Testis (tissue), 2 donors: ENCODE measurements at regions not wholly inside any gene's neighbourhood (a gene's known extent, or its start where the extent isn't known, plus 50 kb on each side); places are given as distances from the start of the nearest gene placed in this dataset.
"Not testable (repeated sequence)": the region's sequence is repeated elsewhere in the genome, so short reads cannot be mapped to it uniquely, and the experiment has no call there.

Experiments used
- DNase-seq: peaks from one replicate; pipeline ENCODE4 v3.0.0-alpha.2; 2019
- H3K27ac ChIP-seq, 2 donors: fragments of 200-600 bp; sonication (generic); one replicate each; pipeline ENCODE4 v1.5.1; 2019
- H3K27me3 ChIP-seq: fragments of 200-600 bp; sonication (generic); one replicate; pipeline ENCODE4 v1.5.1; 2019
- H3K36me3 ChIP-seq: fragments of 200-600 bp; sonication (generic); one replicate; pipeline ENCODE4 v1.5.1; 2017; ENCODE audit warnings: low read depth; ENCODE audit errors: missing control alignments
- H3K4me1 ChIP-seq: fragments of 200-600 bp; sonication (generic); one replicate; pipeline ENCODE4 v1.5.1; 2019
- H3K4me3 ChIP-seq, 2 donors: fragments of 200-600 bp; sonication (generic); one replicate each; pipeline ENCODE4 v1.5.1; 2017 to 2019
- H3K9me3 ChIP-seq: fragments of 200-600 bp; sonication (generic); one replicate; pipeline ENCODE4 v1.5.1; 2017
- POLR2A ChIP-seq: fragments of 450-650 bp; IDR thresholded peaks from one replicate; pipeline ENCODE4 v1.6.1; 2017; ENCODE audit warnings: antibody characterized with exemption, mild to moderate bottlenecking, moderate library complexity
- WGBS, 2 donors: methylation state at CpG; one replicate each; pipeline ENCODE4 v1.1.5; 2018; 5-methylcytosine and 5-hydroxymethylcytosine counted together
- intact Hi-C: fragments of 100-400 bp; cut with DNase I; formaldehyde crosslinking; loops from one replicate; pipeline ENCODE4 v1.15.1; 2023; ENCODE audit warnings: low total_unique reads
- TF ChIP-seq, protein P1 (sequence below), 3 experiments: fragments of 450-650 bp in 2 of 3; fragments of 200-600 bp in 1 of 3; sonication (generic) in 1 of 3; IDR thresholded peaks; one replicate each; pipeline ENCODE4 v1.5.1; 2016 to 2019; ENCODE audit warnings: antibody characterized with exemption in 3 of 3, mild to moderate bottlenecking in 2 of 3, moderate library complexity in 1 of 3

GRCh38 chr4:160091631-160092030 is 988.8 kb downstream of the RAPGEF2 start:
- no peaks in the 10 kb centered on the region for H3K4me1 ChIP-seq
- no peaks in the 10 kb centered on the region for H3K36me3 ChIP-seq
- intact Hi-C loops = no loop called here
- DNase-seq = no peak
- no peak overlapping the region for H3K4me3 ChIP-seq
- H3K27ac ChIP-seq = no peak overlapping the region
- TF ChIP-seq, protein P1, sequence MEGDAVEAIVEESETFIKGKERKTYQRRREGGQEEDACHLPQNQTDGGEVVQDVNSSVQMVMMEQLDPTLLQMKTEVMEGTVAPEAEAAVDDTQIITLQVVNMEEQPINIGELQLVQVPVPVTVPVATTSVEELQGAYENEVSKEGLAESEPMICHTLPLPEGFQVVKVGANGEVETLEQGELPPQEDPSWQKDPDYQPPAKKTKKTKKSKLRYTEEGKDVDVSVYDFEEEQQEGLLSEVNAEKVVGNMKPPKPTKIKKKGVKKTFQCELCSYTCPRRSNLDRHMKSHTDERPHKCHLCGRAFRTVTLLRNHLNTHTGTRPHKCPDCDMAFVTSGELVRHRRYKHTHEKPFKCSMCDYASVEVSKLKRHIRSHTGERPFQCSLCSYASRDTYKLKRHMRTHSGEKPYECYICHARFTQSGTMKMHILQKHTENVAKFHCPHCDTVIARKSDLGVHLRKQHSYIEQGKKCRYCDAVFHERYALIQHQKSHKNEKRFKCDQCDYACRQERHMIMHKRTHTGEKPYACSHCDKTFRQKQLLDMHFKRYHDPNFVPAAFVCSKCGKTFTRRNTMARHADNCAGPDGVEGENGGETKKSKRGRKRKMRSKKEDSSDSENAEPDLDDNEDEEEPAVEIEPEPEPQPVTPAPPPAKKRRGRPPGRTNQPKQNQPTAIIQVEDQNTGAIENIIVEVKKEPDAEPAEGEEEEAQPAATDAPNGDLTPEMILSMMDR (IDR thresholded peaks at IDR 0.05) = no peak
- no peak for TF ChIP-seq POLR2A
- 69 to 81% methylated on average over 3 of the region's 3 CpGs for WGBS, 2 donors
- H3K27me3 ChIP-seq = no peaks in the 10 kb centered on the region
- no peaks in the 10 kb centered on the region for H3K9me3 ChIP-seq

DNA sequence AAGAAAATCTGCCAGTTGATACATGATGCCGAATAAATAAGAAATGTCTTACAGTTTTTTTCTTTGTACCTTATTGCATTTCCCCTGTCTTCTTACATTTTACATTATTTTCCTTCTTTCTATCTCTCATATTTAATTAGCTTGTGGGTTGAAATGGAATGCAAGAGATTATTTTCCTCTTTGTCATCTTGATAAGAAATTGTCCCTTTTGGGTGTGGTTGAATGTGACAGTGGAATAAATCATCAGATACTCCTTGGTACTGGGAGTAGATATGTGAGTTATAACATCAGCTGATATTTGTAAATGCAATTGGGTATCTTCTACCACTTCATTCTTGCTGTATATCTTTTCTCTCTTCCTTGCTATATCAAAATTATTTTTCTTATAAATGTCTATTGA is 997.4 kb downstream of the RAPGEF2 start:
- no peak overlapping the region for H3K4me3 ChIP-seq
- H3K36me3 ChIP-seq = no peaks in the 10 kb centered on the region
- no peak overlapping the region for H3K27ac ChIP-seq
- WGBS, 2 donors = 91 to 96% methylated on average over 1 of the region's 1 CpG
- TF ChIP-seq, protein P1 (IDR thresholded peaks at IDR 0.05) = no peak
- no peak for TF ChIP-seq POLR2A
- no peak for DNase-seq
- no peaks in the 10 kb centered on the region for H3K27me3 ChIP-seq
- intact Hi-C loops = no loop called here
- H3K9me3 ChIP-seq = no peaks in the 10 kb centered on the region
- H3K4me1 ChIP-seq = no peaks in the 10 kb centered on the region

DNA sequence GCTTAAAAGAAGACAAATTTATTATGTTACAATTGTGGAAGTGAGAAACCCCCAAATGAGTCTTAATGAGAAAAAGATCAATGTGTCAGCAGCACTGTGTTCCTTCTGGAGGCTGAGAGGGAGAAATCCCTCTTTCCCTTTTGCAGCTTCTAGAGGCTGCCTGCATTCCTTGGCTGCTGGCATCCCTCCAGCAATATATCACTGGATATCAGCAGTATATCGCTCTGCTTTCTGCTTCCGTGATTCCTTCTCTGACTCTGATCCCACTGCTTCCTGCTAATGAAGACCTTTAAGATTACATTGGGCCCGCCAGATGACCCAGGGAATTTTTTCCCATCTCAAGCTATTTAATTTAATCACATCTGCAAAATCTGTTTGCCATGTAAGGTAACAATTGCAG is 1008.0 kb downstream of the RAPGEF2 start:
- DNase-seq = no peak
- no peaks in the 10 kb centered on the region for H3K9me3 ChIP-seq
- WGBS, 2 donors = 73 to 81% methylated on average over 3 of the region's 3 CpGs
- H3K36me3 ChIP-seq = no peaks in the 10 kb centered on the region
- H3K27me3 ChIP-seq = no peaks in the 10 kb centered on the region
- no peak overlapping the region for H3K4me3 ChIP-seq
- no peaks in the 10 kb centered on the region for H3K4me1 ChIP-seq
- H3K27ac ChIP-seq = no peak overlapping the region
- TF ChIP-seq POLR2A = no peak
- TF ChIP-seq, protein P1 (IDR thresholded peaks at IDR 0.05) = no peak
- intact Hi-C loops = no loop called here

GRCh38 chr4:160117686-160118085 is 1014.8 kb downstream of the RAPGEF2 start:
- Histone ChIP-seq H3K4me1 (no peaks in the 10 kb centered on the region), H3K9me3 (no peaks in the 10 kb centered on the region), H3K36me3 (no peaks in the 10 kb centered on the region), H3K4me3 (no peak overlapping the region), H3K27ac (no peak overlapping the region), H3K27me3 (no peaks in the 10 kb centered on the region)
- no peak for TF ChIP-seq POLR2A
- TF ChIP-seq, protein P1 (IDR thresholded peaks at IDR 0.05) = no peak
- intact Hi-C loops = no loop called here
- DNase-seq = no peak

- H3K4me1 ChIP-seq, H3K27me3 ChIP-seq, H3K36me3 ChIP-seq, intact Hi-C loops, H3K27ac ChIP-seq, H3K9me3 ChIP-seq, DNase-seq, H3K4me3 ChIP-seq: not testable (repeated sequence)
- WGBS, 2 donors = 73 to 88% methylated on average over 24 of the region's 24 CpGs
These were observed 1022.9 kb downstream of the RAPGEF2 start for GRCh38 chr4:160125576-160126287.
